ENCODE measurements at regions not wholly inside any gene's neighbourhood (a gene's known extent, or its start where the extent isn't known, plus 50 kb on each side); places are given as distances from the start of the nearest gene placed in this dataset.

DNA sequence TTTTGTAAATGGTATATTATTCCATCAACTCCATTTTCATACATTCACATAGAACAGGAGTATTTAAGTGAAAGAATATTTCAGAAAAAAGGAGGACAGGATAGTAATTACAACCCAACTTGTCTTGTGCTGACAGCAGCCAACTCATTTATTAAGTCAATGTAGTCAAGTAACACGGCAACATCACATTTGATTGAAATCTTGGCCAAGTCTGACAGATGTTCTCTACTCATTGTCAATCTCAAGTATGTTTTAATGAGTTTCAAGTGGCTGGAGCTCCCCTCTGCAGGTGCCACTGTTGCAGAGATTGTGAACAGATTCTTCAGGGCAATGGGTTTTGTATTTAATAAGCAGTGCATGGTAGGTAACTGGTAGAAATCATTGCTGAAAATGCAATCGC is 332.5 kb downstream of the C4orf33 start:
- no peak overlapping the region for H3K27ac ChIP-seq (ENCODE audit: low read depth, low read length)
- H3K9me3 ChIP-seq (ENCODE audit: low read depth, low read length): no peaks in the 10 kb centered on the region
- H2AFZ ChIP-seq (ENCODE audit: low read length): no peak overlapping the region
- H3K4me3 ChIP-seq (ENCODE audit: insufficient read depth, low read length): no peak overlapping the region
- H3K27me3 ChIP-seq (ENCODE audit: insufficient read depth, low read length): no peaks in the 10 kb centered on the region
- H3K4me1 ChIP-seq (ENCODE audit: insufficient read depth, low read length): no peaks in the 10 kb centered on the region
- DNase-seq (ENCODE audit: insufficient read length, low spot score, missing footprints): no peak
- H3K79me2 ChIP-seq (ENCODE audit: insufficient read depth, low read length): no peaks in the 10 kb centered on the region
- TF ChIP-seq, protein P1, sequence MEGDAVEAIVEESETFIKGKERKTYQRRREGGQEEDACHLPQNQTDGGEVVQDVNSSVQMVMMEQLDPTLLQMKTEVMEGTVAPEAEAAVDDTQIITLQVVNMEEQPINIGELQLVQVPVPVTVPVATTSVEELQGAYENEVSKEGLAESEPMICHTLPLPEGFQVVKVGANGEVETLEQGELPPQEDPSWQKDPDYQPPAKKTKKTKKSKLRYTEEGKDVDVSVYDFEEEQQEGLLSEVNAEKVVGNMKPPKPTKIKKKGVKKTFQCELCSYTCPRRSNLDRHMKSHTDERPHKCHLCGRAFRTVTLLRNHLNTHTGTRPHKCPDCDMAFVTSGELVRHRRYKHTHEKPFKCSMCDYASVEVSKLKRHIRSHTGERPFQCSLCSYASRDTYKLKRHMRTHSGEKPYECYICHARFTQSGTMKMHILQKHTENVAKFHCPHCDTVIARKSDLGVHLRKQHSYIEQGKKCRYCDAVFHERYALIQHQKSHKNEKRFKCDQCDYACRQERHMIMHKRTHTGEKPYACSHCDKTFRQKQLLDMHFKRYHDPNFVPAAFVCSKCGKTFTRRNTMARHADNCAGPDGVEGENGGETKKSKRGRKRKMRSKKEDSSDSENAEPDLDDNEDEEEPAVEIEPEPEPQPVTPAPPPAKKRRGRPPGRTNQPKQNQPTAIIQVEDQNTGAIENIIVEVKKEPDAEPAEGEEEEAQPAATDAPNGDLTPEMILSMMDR (IDR thresholded peaks at IDR 0.05; ENCODE audit: extremely low read depth, low read depth, low read length): no peak
- no peaks in the 10 kb centered on the region for H3K36me3 ChIP-seq (ENCODE audit: insufficient read depth, low read length)
- H4K20me1 ChIP-seq (ENCODE audit: insufficient read depth, low read length): no peaks in the 10 kb centered on the region
- H3K4me2 ChIP-seq (ENCODE audit: insufficient read depth, low read length): no peak overlapping the region

DNA sequence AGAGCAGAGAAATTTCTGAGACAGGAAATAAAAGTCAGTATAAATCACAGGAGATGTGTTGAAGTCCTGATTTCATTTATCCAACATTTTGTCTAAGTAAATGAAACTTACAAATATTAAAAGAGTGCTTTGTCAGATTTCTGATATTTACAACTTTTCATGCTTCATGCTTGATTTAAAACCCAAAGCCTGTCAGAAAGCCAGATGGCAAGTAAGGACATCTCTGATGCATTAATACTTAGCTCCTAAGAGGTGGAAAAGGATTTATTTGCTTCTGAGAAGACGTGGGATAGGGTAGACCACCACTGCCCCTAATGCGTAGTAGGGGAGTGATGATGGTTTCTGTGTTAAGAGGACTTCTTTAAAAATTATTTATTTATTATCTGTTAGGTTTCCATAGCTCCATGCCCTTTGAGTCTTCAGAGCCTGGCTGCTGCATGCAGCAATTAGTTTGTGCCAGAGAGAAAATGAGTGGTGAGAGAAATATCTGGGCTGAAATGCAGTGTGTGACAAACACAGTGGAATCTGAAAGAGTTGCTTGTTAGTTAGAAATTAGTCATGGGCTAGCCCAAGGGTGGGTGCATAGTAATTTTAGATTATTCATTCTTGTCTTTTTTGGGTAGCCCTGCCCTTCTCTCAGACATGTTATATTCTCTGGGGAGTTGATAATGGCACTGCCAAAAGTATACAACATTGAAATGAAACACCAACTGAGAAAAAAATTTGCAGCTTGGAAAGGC is 333.8 kb downstream of the C4orf33 start:
- no peak overlapping the region for H3K4me3 ChIP-seq (ENCODE audit: insufficient read depth, low read length)

DNA sequence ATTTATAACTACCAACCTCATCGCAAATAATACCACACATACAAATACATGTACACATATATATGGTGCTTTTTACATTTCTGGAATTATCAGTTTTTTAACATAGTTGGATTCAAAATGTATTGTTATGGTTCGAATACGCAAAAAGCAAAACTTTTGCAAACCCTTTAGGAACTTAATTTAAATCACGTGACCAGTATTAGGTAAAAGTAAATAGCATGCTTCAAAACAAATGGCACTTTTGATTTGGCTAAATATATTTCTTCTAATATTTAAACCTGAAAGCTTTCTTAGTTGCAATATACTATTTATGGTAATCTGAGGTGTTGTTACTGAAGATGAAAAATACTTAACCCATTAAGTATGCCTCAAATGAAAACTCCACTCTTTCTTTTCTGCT is 341.4 kb downstream of the C4orf33 start:
- H3K4me3 ChIP-seq (ENCODE audit: insufficient read depth, low read length): no peak overlapping the region
- DNase-seq (ENCODE audit: insufficient read length, low spot score, missing footprints): no peak
- no peaks in the 10 kb centered on the region for H3K9me3 ChIP-seq (ENCODE audit: low read depth, low read length)
- no peaks in the 10 kb centered on the region for H4K20me1 ChIP-seq (ENCODE audit: insufficient read depth, low read length)
- no peak overlapping the region for H3K4me2 ChIP-seq (ENCODE audit: insufficient read depth, low read length)
- H3K4me1 ChIP-seq (ENCODE audit: insufficient read depth, low read length): no peaks in the 10 kb centered on the region
- H3K36me3 ChIP-seq (ENCODE audit: insufficient read depth, low read length): no peaks in the 10 kb centered on the region
- TF ChIP-seq, protein P1 (IDR thresholded peaks at IDR 0.05; ENCODE audit: extremely low read depth, low read depth, low read length): no peak
- H3K27ac ChIP-seq (ENCODE audit: low read depth, low read length): no peak overlapping the region
- no peak overlapping the region for H2AFZ ChIP-seq (ENCODE audit: low read length)
- no peaks in the 10 kb centered on the region for H3K79me2 ChIP-seq (ENCODE audit: insufficient read depth, low read length)
- H3K27me3 ChIP-seq (ENCODE audit: insufficient read depth, low read length): no peaks in the 10 kb centered on the region

More for the DNA sequence above, 333.8 kb downstream of the C4orf33 start:
- no peak overlapping the region for H3K27ac ChIP-seq (ENCODE audit: low read depth, low read length)
- no peaks in the 10 kb centered on the region for H3K79me2 ChIP-seq (ENCODE audit: insufficient read depth, low read length)
- no peaks in the 10 kb centered on the region for H3K9me3 ChIP-seq (ENCODE audit: low read depth, low read length)
- no peaks in the 10 kb centered on the region for H3K4me1 ChIP-seq (ENCODE audit: insufficient read depth, low read length)
- H3K4me2 ChIP-seq (ENCODE audit: insufficient read depth, low read length): no peak overlapping the region
- no peaks in the 10 kb centered on the region for H3K36me3 ChIP-seq (ENCODE audit: insufficient read depth, low read length)
- no peak for DNase-seq (ENCODE audit: insufficient read length, low spot score, missing footprints)
- no peaks in the 10 kb centered on the region for H3K27me3 ChIP-seq (ENCODE audit: insufficient read depth, low read length)
- TF ChIP-seq, protein P1 (IDR thresholded peaks at IDR 0.05; ENCODE audit: extremely low read depth, low read depth, low read length): no peak
- no peak overlapping the region for H2AFZ ChIP-seq (ENCODE audit: low read length)
- no peaks in the 10 kb centered on the region for H4K20me1 ChIP-seq (ENCODE audit: insufficient read depth, low read length)

DNA sequence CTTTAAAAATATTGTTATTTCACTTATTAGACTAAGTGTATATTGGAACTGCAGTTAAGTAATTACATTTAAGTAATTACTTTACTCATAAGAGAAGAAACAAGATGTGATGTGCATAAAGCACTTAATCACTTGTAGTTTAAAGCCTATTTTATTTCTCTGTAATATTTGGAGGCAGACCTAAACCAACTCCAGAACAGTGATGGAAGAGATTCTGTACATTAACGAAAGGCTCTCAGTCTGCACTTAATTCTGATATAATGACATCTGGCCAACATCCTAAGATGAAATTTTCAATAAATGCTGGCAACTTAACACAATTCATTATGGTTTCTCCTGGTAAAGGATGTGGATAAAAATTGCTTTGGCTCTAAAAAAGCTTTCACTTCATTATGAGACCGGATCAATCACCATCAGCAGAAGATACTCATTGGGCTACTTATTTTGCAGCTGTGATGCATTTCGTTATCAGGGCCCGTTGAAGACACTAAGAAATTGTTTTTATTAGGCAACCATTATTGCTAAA is 342.6 kb downstream of the C4orf33 start:
- no peaks in the 10 kb centered on the region for H3K27me3 ChIP-seq (ENCODE audit: insufficient read depth, low read length)
- H3K79me2 ChIP-seq (ENCODE audit: insufficient read depth, low read length): no peaks in the 10 kb centered on the region
- TF ChIP-seq, protein P1 (IDR thresholded peaks at IDR 0.05; ENCODE audit: extremely low read depth, low read depth, low read length): no peak
- H3K4me3 ChIP-seq (ENCODE audit: insufficient read depth, low read length): no peak overlapping the region
- no peaks in the 10 kb centered on the region for H3K9me3 ChIP-seq (ENCODE audit: low read depth, low read length)
- H3K36me3 ChIP-seq (ENCODE audit: insufficient read depth, low read length): no peaks in the 10 kb centered on the region
- H2AFZ ChIP-seq (ENCODE audit: low read length): no peak overlapping the region
- H3K4me1 ChIP-seq (ENCODE audit: insufficient read depth, low read length): no peaks in the 10 kb centered on the region
- no peaks in the 10 kb centered on the region for H4K20me1 ChIP-seq (ENCODE audit: insufficient read depth, low read length)
- H3K4me2 ChIP-seq (ENCODE audit: insufficient read depth, low read length): no peak overlapping the region
- DNase-seq (ENCODE audit: insufficient read length, low spot score, missing footprints): no peak
- no peak overlapping the region for H3K27ac ChIP-seq (ENCODE audit: low read depth, low read length)
